SK-N-SH (cell line): ENCODE measurements at regions not wholly inside any gene's neighbourhood (a gene's known extent, or its start where the extent isn't known, plus 50 kb on each side); places are given as distances from the start of the nearest gene placed in this dataset.

Experiments used
- CTCF ChIA-PET: fragments of 300-600, 350-600 bp; formaldehyde crosslinking; extraction: SDS; loops from one replicate; lab custom pipeline; 2021; lab: Yijun Ruan, JAX
- POLR2A ChIA-PET: fragments of 350-600 bp; sonication (Branson Sonifier 250); formaldehyde crosslinking; extraction: SDS; loops from one replicate; lab custom pipeline; 2020; ENCODE audit warnings: antibody characterized with exemption, inconsistent platforms; lab: Yijun Ruan, JAX
- DNase-seq: peaks from one replicate; pipeline ENCODE4 v3.0.0; 2012
- H2AFZ ChIP-seq: fragments of 200-600 bp; sonication (generic); 2 replicates; pipeline ENCODE4 v1.8.1; 2016; ENCODE audit warnings: antibody characterized with exemption, mild to moderate bottlenecking, low read depth
- H3F3A ChIP-seq: fragments of 200-600 bp; sonication (generic); replicated peaks from 2 replicates; pipeline ENCODE3; 2016; ENCODE audit warnings: antibody characterized with exemption, mild to moderate bottlenecking; ENCODE audit not compliant: insufficient read depth
- H3K27ac ChIP-seq, 2 experiments: fragments of 200-500 bp in 1 of 2; fragments of 200-600 bp in 1 of 2; sonication (Bioruptor generic) in 1 of 2; sonication (generic), shearing (Covaris generic) in 1 of 2; 2 replicates each; pipeline versions ENCODE4 v1.5.1 to v1.6.1; 2014 to 2016; ENCODE audit warnings: low read depth in 2 of 2, inconsistent platforms in 1 of 2, low read length in 1 of 2, mild to moderate bottlenecking in 1 of 2, mixed read lengths in 1 of 2
- H3K27me3 ChIP-seq: fragments of 200-600 bp; sonication (generic), shearing (Covaris generic); 2 replicates; pipeline ENCODE4 v1.6.1; 2016; ENCODE audit warnings: mixed run types; ENCODE audit not compliant: insufficient read depth
- H3K36me3 ChIP-seq, 2 experiments: fragments of 200-500 bp in 1 of 2; fragments of 200-600 bp in 1 of 2; sonication (Bioruptor generic) in 1 of 2; sonication (generic) in 1 of 2; replicated peaks in 1 of 2; 2 replicates each; pipeline versions ENCODE3 to v1.5.1; 2014 to 2016; ENCODE audit warnings: low read length in 1 of 2, mild to moderate bottlenecking in 1 of 2; ENCODE audit not compliant: insufficient read depth in 2 of 2, control insufficient read depth in 1 of 2
- H3K4me1 ChIP-seq, 2 experiments: fragments of 200-500 bp in 1 of 2; fragments of 200-600 bp in 1 of 2; sonication (Bioruptor generic) in 1 of 2; sonication (generic), shearing (Covaris generic) in 1 of 2; 2 replicates each; pipeline versions ENCODE4 v1.5.1 to v1.6.1; 2014 to 2016; ENCODE audit warnings: low read depth in 1 of 2, low read length in 1 of 2, mixed run types in 1 of 2; ENCODE audit not compliant: insufficient read depth in 2 of 2, control insufficient read depth in 1 of 2
- H3K4me2 ChIP-seq: fragments of 200-600 bp; sonication (generic), shearing (Covaris generic); 2 replicates; pipeline ENCODE4 v1.6.1; 2017; ENCODE audit warnings: mixed run types
- H3K4me3 ChIP-seq, 2 experiments: fragments of 200-500 bp in 1 of 2; fragments of 200-600 bp in 1 of 2; sonication (Bioruptor generic) in 1 of 2; sonication (generic), shearing (Covaris generic) in 1 of 2; 2 replicates each; pipeline versions ENCODE4 v1.5.1 to v1.8.1; 2014 to 2016; ENCODE audit warnings: low read depth in 2 of 2, inconsistent platforms in 1 of 2, low read length in 1 of 2, mild to moderate bottlenecking in 1 of 2, mixed read lengths in 1 of 2, moderate library complexity in 1 of 2
- H3K79me2 ChIP-seq: fragments of 200-600 bp; sonication (generic); 2 replicates; pipeline ENCODE4 v1.8.1; 2017; ENCODE audit warnings: mild to moderate bottlenecking; ENCODE audit not compliant: insufficient read depth
- H3K9ac ChIP-seq: fragments of 200-600 bp; sonication (generic); 2 replicates; pipeline ENCODE4 v1.6.1; 2017; ENCODE audit warnings: mixed run types
- H3K9me2 ChIP-seq: fragments of 200-600 bp; sonication (generic); 2 replicates; pipeline ENCODE4 v1.6.1; 2017; ENCODE audit warnings: mixed run types
- H3K9me3 ChIP-seq: fragments of 200-600 bp; sonication (generic); 2 replicates; pipeline ENCODE4 v1.6.1; 2017; ENCODE audit warnings: mixed run types, mild to moderate bottlenecking, moderate library complexity
- H4K20me1 ChIP-seq: fragments of 200-600 bp; sonication (generic); 2 replicates; pipeline ENCODE4 v1.6.1; 2017; ENCODE audit warnings: mild to moderate bottlenecking, mixed run types; ENCODE audit not compliant: insufficient read depth
- CHD2 ChIP-seq: fragments of 150-350 bp; IDR thresholded peaks from 2 replicates; pipeline ENCODE4 v1.6.1; 2018; ENCODE audit warnings: low read length; ENCODE audit not compliant: partially characterized antibody
- ELF1 ChIP-seq: IDR thresholded peaks from 2 replicates; pipeline ENCODE4 v1.4.0; 2012
- FOXJ3 ChIP-seq: sonication (generic); formaldehyde crosslinking; IDR thresholded peaks from 2 replicates; pipeline ENCODE4 v1.5.1; 2020; ENCODE audit warnings: mild to moderate bottlenecking, missing genetic modification reagents
- FOXM1 ChIP-seq: IDR thresholded peaks from 2 replicates; pipeline ENCODE4 v1.4.0; 2012; ENCODE audit warnings: low read depth, mild to moderate bottlenecking
- JUND ChIP-seq: IDR thresholded peaks from 2 replicates; pipeline ENCODE4 v1.4.0; 2012
- MAX ChIP-seq: IDR thresholded peaks from 2 replicates; pipeline ENCODE4 v1.4.0; 2012; ENCODE audit warnings: low read depth
- MEF2A ChIP-seq: IDR thresholded peaks from 2 replicates; pipeline ENCODE4 v1.4.0; 2012; ENCODE audit warnings: low read depth, borderline replicate concordance
- MXI1 ChIP-seq: IDR thresholded peaks from 2 replicates; pipeline ENCODE4 v1.6.1; 2012; ENCODE audit warnings: mild to moderate bottlenecking, low read depth, low read length, improper control_type of control experiment
- NRF1 ChIP-seq: IDR thresholded peaks from 2 replicates; pipeline ENCODE4 v1.6.1; 2012; ENCODE audit warnings: low read depth, mild to moderate bottlenecking, low read length
- POLR2AphosphoS5 ChIP-seq: IDR thresholded peaks from 2 replicates; pipeline ENCODE4 v1.6.1; 2012; ENCODE audit warnings: low read depth, low read length
- RAD21 ChIP-seq: IDR thresholded peaks from 2 replicates; pipeline ENCODE4 v1.6.1; 2012; ENCODE audit warnings: mild to moderate bottlenecking, low read length
- RCOR1 ChIP-seq: fragments of 150-350 bp; IDR thresholded peaks from 2 replicates; pipeline ENCODE4 v1.6.1; 2017; ENCODE audit warnings: antibody characterized with exemption, low read length
- RXRA ChIP-seq: IDR thresholded peaks from 2 replicates; pipeline ENCODE4 v1.4.0; 2012; ENCODE audit warnings: low read depth, mild to moderate bottlenecking, borderline replicate concordance
- SIN3A ChIP-seq: IDR thresholded peaks from 2 replicates; pipeline ENCODE4 v1.6.1; 2012; ENCODE audit warnings: low read depth, mild to moderate bottlenecking, low read length, moderate library complexity, borderline replicate concordance
- TAF1 ChIP-seq: IDR thresholded peaks from 2 replicates; pipeline ENCODE4 v1.6.1; 2012; ENCODE audit warnings: low read depth, mild to moderate bottlenecking, low read length, moderate library complexity, borderline replicate concordance
- TEAD4 ChIP-seq: IDR thresholded peaks from 2 replicates; pipeline ENCODE4 v1.4.0; 2012; ENCODE audit warnings: mild to moderate bottlenecking, borderline replicate concordance; ENCODE audit not compliant: insufficient read depth
- USF1 ChIP-seq: IDR thresholded peaks from 2 replicates; pipeline ENCODE4 v1.4.0; 2012; ENCODE audit warnings: low read depth, borderline replicate concordance
- USF2 ChIP-seq: fragments of 150-350 bp; IDR thresholded peaks from 2 replicates; pipeline ENCODE4 v1.6.1; 2017; ENCODE audit warnings: antibody characterized with exemption, low read length, low read depth, borderline replicate concordance
- YY1 ChIP-seq: IDR thresholded peaks from 2 replicates; pipeline ENCODE4 v1.4.0; 2012; ENCODE audit warnings: low read depth, mild to moderate bottlenecking
- ZBTB33 ChIP-seq: IDR thresholded peaks from 2 replicates; pipeline ENCODE4 v1.4.0; 2012; ENCODE audit warnings: low read depth, borderline replicate concordance
- WGBS: methylation state at CpG from one replicate; pipeline ENCODE4 v1.1.6; 2017; ENCODE audit warnings: low lambda C conversion rate; 5-methylcytosine and 5-hydroxymethylcytosine counted together

- H3K79me2 ChIP-seq: no peaks in the 10 kb centered on the region
- no peaks in the 10 kb centered on the region for H4K20me1 ChIP-seq
- 91% methylated on average over 3 of the region's 3 CpGs for WGBS
- ChIA-PET POLR2A (no interaction called here), CTCF (interaction anchor here (2.3 kb wide), 1 partner anchor 191 kb away, joined by 10 read pairs; no protein-coding TSS in a partner anchor)
- H3K4me3 ChIP-seq: no peak overlapping the region
- no peaks in the 10 kb centered on the region for H3K9me3 ChIP-seq
- no peak overlapping the region for H2AFZ ChIP-seq
- H3K4me1 ChIP-seq: no peaks in the 10 kb centered on the region
- H3K9ac ChIP-seq: no peak overlapping the region
- H3K36me3 ChIP-seq: no peaks in the 10 kb centered on the region
- TF ChIP-seq YY1 (no peak), NRF1 (no peak), RAD21 (no peak), USF1 (no peak), RCOR1 (no peak), CHD2 (no peak), MEF2A (no peak), MXI1 (no peak), MAX (no peak), RXRA (no peak), JUND (no peak), USF2 (no peak), TAF1 (no peak), ZBTB33 (no peak), FOXM1 (no peak), FOXJ3 (no peak), SIN3A (no peak), ELF1 (no peak), POLR2AphosphoS5 (no peak), TEAD4 (no peak)
- DNase-seq: no peak
- no peak overlapping the region for H3K4me2 ChIP-seq
- no peaks in the 10 kb centered on the region for H3K27me3 ChIP-seq
- no peaks in the 10 kb centered on the region for H3K9me2 ChIP-seq
- H3K27ac ChIP-seq: no peak overlapping the region
- H3F3A ChIP-seq: no peaks in the 10 kb centered on the region
Measured at GRCh38 chr7:106367664-106368063, 82.9 kb upstream of the NAMPT start.
